HG02981 (cell line): ENCODE measurements at regions not wholly inside any gene's neighbourhood (a gene's known extent, or its start where the extent isn't known, plus 50 kb on each side); places are given as distances from the start of the nearest gene placed in this dataset.
"Not testable (repeated sequence)": the region's sequence is repeated elsewhere in the genome, so short reads cannot be mapped to it uniquely, and the experiment has no call there.

Experiments used
- ATAC-seq: cut with Tn5 transposase; IDR thresholded peaks from one replicate; pipeline ENCODE4 v1.9.1; 2021; ENCODE audit warnings: mild to moderate bottlenecking, moderate library complexity; ENCODE audit not compliant: unreplicated experiment

DNA sequence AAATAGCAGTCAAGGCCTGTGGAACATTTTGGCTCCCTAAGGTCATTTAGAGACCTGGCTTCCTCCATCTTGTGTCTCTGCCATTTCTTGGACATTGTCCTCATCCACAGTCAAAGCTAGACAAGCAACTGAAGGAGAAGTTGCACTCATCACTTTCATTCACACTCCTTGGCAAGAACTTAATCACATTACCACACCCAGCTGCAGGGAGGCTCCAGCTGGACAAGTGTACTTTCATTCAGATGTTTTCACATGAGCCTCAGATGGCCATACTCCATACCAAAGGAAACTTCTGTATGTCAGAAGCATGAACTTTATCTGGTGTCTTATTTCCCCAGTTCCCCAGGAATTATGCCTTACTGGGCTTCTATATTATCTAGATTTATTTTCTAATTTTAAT lies 537.4 kb downstream of the TMEM135 start:
- ATAC-seq, result no peak

DNA sequence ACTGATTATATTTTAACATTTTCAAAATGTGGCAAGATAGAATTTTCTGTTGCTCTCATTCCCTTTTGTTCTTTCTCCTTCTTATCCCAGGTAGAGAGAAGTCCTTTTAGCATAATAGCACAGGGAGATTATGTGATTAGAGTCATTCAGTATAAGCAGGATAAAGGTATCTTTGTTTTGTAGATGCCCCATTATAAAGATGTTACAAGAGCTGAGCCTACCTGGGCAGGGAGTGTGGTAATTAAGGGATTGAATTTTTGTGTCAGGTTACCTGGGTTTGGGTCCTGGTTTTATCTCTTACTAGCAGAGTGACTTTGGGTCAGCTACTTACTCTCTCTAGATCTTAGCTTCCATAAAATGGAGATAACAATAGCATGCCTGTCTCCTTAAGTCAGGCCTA lies 536.5 kb downstream of the TMEM135 start:
- ATAC-seq, result no peak

DNA sequence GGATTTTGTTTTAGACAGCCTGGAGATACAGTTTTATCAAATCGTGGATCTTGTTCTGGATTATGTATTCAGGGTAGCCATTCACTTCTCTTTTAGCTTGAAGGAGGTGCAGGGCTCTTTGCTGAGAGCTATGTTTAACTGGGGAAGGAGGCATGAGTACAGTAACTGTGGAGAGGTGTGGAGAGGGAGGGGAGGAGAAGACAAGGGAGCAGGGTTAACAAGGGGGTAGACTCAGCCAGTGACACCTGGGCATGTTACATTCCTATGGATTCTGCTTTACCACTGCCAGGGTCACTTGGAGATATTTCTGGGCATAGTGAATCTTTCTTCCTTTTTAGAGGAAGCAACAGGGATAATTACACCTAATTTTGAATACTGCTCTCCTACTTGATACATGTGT lies 536.0 kb downstream of the TMEM135 start:
- no peak for ATAC-seq

DNA sequence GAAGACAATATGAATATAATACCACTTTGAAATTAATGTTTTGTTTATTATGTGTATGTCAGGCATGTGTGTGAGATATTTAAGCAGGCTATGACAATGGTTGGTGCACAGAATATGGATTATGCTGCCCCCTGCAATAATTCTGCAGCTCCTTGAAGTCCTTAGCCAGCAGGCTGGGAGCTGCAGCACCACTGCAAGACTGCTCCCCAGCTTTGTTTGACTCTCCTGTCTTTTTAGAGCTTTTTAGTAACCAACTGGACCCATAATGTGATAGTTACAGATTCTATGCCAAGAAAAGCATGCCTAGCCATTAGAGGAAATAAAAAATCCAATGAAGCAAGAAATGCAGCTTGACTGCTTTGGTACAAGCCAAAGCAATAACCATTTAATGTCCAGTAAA lies 535.1 kb downstream of the TMEM135 start:
- no peak for ATAC-seq

DNA sequence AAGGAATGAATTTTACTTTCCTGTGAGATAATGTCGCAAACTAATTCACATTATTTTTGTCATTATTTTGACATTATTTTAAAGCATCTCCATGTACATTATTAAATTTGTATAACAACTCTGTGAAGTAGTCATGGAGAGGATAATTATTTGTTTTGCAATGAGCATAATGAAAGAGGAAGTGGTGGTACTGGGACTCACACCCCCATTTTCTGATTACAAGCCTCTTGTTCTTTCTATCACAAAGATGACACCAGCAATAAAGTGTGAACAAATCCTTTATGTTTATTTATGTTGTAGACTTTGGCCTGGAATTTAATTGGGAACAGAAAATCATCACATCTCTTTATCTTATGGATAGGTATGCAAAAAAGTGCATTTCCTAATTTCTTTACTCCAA lies 522.6 kb downstream of the TMEM135 start:
- ATAC-seq, result no peak

DNA sequence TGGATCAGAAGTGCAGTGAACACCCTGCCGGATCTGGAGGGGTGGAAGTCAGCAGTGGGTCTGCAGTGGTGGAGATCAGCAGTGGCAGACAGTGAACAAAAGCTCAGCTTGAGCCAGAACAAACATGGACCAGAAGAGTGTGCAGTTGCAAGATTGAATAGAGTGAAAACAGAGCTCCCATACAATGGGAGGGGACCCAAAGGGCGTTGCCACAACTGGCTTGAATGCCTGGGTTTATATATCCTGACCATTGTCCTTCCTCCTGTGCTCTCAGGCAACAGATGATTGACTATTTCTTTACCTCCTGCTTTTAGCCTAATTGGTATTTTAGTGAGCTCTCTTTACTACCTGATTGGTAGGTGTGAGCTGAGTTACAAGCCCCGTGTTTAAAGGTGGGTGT lies 522.1 kb downstream of the TMEM135 start:
- ATAC-seq, result not testable (repeated sequence)

DNA sequence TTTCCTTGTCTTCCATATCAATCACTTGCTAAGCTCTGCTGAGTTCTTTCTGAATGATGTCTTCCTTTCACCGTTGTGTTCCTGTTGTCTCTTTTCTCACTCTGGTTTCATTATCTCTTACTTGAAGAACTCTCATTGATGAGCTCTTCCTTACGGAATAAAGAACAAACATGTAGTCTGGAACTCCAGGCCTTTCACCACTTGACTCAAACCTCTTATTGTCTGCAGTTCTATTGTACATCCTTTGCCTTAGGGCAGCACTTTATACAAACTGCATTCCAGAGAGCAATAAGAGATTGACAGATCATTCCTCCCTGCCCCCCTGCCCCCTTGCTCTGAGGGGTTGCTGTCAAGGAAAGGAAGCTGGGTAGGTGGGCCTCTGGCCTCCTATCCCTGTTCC lies 517.4 kb downstream of the TMEM135 start:
- ATAC-seq, result no peak

DNA sequence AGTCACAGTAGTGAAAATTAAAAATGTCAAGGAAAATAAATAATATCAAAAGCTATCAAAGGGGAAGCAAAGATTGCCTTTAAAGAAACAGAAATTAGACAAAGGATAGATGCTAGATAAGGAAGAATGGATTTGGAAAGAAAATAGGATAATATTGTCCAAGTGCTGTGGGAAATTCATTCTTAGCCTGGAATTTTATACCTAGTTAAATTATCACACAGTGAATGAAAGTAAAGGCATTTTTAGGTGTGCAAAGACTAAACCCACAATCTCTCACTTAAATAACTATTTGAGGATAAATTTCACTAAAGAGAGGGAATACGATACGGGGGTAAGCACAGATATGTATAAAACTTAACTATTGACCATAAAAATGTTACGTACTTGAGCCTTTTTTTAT lies 511.1 kb downstream of the TMEM135 start:
- ATAC-seq, result no peak

DNA sequence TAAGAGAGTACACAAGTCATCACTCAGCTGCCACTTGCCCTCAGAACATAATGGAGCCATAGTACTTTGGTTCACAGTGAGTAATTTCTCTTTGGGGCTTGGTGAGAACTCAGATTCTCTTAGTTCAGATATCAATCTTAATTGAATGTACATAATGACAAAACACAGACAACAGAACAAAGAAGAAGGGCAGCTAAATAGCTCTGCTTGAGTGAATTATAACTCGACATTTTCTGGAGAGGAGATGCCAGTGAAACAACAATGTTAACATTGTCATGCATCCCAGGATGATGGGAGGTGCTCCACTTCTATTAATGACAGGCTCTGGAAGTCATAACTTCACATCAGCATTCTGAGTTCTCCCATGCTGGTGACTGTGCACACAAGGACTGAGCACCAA lies 508.1 kb downstream of the TMEM135 start:
- no peak for ATAC-seq

DNA sequence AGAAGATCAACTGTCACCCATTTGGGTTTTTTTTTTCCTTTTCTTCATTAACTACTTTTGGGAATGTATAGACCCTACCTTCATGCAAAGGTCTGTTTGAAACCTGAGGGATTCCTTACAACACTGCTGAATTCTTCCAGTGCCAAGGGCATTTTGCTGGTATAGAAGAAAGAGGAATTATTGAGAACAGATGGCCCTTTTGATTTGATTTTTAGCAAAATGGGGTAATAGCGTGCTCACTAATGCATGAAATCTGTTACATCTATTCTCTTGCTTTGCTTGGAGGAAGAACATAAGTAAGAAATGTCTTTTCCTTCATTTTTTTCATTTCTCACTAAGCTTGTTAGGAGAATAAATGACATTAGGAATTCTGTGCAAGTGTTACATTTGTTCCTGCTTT lies 501.9 kb downstream of the TMEM135 start:
- no peak for ATAC-seq

DNA sequence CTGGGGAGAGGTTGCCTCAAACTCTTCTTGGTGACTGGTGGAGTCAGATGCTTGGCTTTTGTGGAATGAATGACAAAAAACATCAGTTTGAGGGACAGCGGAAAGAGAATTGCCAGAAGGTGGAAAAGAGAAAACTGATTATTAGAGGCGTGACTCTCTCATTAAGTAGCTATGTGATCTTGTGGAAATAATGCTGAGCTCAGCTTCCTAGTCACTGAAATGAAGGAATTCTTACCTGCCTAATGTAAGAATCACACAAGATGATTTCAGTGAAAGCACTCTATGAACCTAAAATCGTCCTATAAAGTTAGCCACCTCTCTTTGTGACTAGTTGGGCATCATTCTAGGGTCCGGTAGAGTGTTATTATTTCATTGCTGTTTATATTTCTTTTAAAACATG lies 498.8 kb downstream of the TMEM135 start:
- ATAC-seq, result no peak

DNA sequence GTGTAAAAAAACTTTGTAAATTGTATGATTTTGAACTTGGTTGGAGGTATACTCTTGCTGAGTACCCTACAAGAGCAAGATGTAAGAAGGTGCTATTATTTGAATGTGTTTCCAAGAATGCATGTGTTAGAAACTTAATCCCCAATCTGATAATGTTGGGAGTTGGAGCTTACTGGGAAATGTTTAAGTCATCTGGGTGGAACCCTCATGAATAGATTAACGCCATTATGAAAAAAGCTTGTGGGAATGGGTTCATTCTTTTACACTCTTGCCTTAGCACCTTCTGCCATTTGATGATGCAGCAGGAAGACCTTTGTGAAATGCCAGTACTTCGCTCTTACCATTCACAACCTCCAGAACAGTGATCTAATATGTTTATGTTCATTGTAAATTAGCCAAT lies 498.3 kb downstream of the TMEM135 start:
- ATAC-seq, result no peak

DNA sequence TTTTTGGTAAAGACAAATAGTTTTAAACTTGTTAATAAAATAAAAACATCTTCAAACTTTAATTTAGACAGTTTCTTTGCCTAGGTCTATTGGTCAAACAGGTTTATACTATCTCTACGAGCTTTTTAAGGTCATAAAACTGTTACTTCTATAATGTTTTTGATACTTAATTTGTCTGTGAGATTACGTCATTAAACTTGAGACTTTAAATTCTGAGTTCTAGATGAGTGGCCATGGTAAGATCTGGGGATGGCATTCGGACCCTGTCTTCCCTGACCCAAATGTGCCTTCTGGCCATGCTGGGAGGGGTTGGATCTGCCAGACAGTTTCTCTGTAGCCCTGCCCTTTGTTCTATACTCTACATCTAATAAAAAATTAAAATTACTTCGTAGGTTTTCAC lies 497.8 kb downstream of the TMEM135 start:
- no peak for ATAC-seq

DNA sequence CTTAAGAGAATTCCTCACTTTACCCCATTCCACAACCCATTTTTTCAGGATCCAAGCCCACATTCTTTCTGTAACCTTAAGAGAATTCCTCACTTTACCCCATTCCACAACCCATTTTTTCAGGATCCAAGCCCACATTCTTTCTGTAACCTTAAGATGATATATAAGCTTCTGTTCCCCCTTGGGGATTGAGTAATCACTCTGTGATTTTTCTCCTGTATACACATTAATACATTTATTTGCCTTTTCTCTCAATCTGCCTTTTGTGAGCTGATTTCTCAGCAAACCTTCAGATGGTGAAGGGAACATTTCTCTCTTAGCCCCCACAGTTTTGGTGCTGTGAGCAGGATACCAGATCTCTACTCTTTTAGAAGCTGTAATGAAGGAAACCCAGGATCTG lies 494.1 kb downstream of the TMEM135 start:
- not testable (repeated sequence) for ATAC-seq

DNA sequence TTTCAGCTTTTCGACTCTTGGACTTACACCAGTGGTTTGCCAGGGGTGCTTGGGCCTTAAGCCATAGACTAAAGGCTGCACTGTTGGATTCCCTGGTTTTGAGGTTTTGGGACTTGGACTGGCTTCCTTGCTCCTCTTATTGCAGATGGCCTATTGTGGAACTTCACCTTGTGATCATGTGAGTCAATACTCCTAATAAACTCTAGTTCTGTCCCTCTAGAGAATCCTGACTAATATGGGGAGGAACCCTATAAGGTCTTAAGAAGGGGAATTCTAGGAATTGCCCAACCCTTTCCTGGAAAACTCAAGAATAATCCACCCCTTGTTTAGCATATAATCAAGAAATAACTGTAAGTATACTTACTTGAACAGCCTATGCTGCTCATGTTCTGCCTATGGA lies 491.8 kb downstream of the TMEM135 start:
- no peak for ATAC-seq

DNA sequence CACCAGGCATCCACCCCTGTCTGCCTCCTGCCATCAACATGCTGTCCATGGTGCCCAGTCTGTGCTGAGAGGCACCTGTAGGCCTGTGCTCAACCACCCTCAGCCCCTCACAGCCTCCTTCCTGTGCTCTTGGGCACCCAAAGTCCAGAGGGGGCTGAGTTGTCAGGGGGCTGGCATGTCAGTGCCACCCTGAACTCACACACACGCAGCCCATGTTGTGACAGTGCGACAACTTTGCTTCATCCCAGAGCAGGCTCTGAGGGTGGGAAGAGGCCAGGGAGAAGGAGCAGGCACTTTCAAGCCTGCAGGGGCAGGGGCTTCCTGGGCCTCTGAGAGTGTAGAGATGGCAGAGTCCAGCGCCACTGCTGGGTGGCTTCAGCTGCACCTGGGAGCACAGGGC lies 491.0 kb downstream of the TMEM135 start:
- no peak for ATAC-seq

DNA sequence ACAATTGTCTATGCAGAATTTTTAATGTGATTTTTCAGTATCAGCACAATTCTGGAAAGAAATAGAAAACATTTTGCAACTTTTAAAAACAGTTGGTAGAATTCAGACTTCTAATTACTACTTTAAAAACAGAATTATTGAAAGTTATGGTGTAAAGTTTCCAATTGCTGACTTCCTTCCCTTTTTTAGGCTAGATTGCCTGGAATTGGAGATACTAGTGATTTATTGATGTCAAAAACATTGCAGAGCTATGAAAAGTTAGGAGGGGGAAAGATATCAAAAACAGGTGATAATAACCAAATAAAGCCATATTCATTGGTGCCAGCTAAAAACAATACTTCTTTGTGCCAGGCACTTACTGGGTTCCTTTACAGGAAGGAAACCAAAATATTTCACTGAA lies 485.5 kb downstream of the TMEM135 start:
- no peak for ATAC-seq

DNA sequence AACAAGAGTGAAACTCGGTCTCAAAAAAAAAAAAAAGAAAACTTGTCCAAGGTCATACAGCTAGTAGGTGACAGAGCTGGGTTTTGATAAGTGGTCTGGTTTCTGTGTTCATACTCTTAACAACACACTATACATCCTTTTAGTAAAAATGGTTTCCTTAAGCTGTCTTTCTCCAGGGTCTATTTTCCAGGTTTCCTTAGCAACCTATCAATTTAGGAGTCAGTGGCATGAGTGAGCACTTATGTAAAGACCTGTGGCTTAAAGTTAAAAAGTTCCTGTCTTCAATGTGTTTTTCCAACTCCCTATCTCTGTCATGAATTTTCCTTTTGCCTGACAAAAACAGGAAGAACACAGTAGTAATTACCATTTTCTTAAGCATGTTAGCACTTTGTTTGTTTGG lies 480.5 kb downstream of the TMEM135 start:
- no peak for ATAC-seq

DNA sequence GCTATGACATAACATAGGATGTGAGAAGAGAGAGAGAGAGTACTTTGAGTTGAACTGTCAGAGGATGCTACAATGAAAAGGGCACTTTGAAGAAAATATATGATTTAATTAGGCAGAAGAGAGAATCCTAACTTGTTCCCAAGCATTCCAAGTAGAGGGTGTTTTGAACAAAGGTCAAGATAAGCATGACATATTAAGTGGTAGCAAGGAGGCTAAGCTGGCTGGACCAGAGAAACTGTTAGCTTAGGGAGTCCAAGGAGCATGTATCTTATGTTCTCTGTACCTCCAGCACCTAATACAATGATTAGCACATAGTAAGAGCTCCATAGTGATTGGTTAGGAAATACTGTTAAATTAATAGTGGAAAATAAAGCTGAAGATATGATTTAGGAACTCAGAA lies 479.6 kb downstream of the TMEM135 start:
- no peak for ATAC-seq

DNA sequence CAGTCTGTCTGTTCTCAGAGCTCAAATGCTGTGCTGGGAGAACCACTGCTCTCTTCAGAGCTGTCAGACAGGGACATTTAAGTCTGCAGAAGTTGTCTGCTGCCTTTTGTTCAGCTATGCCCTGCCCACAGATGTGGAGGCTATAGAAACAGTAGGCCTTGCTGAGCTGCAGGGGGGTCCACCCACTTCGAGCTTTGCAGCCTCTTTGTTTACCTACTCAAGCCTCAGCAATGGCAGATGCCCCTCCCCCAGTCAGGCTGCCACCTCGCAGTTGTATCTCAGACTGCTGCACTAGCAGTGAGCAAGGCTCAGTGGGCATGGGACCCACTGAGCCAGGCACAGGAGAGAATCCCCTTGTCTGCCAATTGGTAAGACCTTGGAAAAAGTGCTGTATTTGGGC lies 470.0 kb downstream of the TMEM135 start:
- not testable (repeated sequence) for ATAC-seq

DNA sequence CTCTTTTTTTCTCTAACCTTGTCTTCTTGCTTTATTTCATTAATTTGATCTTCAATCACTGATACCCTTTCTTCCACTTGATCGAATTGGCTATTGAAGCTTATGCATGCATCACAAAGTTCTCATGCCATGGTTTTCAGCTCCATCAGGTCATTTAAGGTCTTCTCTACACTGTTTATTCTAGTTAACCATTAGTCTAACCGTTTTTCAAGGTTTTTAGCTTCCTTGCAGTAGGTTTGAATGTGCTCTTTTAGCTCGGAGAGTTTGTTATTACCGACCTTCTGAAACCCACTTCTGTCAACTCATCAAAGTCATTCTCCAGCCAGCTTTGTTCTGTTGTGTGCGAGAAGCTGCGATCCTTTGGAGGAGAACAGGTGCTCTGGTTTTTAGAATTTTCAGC lies 469.2 kb downstream of the TMEM135 start:
- not testable (repeated sequence) for ATAC-seq

DNA sequence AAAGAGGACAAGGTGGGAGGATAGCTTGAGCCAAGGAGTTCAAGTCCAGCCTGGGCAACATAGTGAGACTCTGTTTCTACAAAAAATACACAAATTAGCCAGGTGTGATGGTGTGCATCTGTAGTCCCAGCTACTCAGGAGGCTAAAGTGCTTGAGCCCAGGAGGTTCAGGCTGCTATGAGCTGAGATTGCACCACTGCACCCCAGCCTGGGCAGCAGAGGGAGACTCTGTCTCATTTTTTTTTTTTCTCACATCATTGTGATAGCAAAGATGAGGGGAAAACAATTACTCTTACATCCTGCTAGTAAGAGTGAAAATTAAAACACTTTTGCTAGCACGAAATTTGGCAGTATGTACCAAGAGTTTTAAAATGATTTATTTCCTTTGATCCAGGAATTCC lies 463.7 kb downstream of the TMEM135 start:
- ATAC-seq, result no peak

DNA sequence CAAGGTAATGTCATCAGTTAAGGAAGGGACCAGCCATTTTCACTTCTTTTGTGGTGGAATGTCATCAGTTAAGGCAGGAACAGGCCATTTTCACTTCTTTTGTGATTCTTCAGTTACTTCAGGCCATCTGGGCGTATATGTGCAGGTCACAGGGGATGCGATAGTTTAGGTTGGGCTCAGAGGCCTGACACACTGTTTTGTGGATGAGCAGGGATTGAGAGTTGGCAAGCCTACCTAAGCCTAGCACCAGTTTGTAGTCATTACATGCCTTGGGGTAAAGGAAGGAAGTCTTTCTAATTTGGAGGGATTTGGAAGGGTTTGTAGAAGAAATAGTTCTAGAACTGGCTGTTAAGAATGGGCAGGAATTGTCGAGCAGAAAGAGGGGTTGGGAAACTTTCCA lies 457.2 kb downstream of the TMEM135 start:
- ATAC-seq, result not testable (repeated sequence)

DNA sequence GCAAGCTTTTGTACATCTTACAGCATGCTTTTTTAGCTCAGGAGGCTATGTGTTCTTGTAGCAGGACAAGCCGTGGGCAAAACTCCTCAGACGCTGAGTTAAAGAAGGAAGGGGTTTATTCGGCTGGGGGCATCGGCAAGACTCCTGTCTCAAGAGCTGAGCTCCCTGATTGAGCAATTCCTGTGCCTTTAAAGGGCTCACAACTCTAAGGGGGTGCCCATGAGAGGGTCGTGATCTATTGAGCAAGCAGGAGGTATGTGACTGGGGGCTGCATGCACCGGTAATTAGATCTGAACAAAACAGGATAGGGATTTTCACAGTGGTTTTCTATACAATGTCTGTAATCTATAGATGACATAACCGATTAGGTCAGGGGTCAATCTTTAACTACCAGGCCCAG lies 456.3 kb downstream of the TMEM135 start:
- not testable (repeated sequence) for ATAC-seq
